ENCODE measurements at regions not wholly inside any gene's neighbourhood (a gene's known extent, or its start where the extent isn't known, plus 50 kb on each side); places are given as distances from the start of the nearest gene placed in this dataset.

GRCh38 chr6:74570044-74570443 lies 635.8 kb downstream of the COL12A1 start:
- TF ChIP-seq TAF1 (IDR thresholded peaks at IDR 0.05; ENCODE audit: borderline replicate concordance, insufficient read depth, low read length) (no peak), POLR2AphosphoS5 (IDR thresholded peaks at IDR 0.05; ENCODE audit: low read depth, low read length) (no peak), FOXP2 (optimal IDR thresholded peaks at IDR 0.05; ENCODE audit: borderline replicate concordance, extremely low read depth, extremely low read length, insufficient read depth) (no peak), REST (IDR thresholded peaks at IDR 0.05; ENCODE audit: insufficient read depth in 1 of 2, low read depth in 2 of 2, low read length in 2 of 2) (no peak), SIN3A (IDR thresholded peaks at IDR 0.05; ENCODE audit: borderline replicate concordance, insufficient read depth, low read length) (no peak)

DNA sequence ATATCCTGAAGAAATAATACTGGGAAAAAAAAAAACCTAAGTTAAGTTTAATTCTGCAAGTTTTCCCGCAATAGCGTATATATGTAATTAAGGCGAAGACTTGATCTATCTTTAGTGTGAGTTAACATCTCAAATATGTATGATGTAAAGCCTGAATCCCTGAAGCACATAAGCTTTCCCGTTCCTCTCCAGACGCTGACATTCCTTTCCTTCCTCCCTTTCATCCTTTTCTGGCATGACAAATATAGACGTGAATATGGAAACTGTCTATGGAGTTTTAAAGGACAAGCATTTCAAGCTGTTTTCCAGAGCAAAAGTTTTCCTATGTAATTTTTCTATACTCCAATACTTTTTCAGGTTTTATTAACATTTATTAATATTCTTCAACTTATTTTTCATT lies 637.0 kb downstream of the COL12A1 start:
- no peak for TF ChIP-seq POLR2AphosphoS5 (IDR thresholded peaks at IDR 0.05; ENCODE audit: low read depth, low read length)
- no peak for TF ChIP-seq REST (IDR thresholded peaks at IDR 0.05; ENCODE audit: insufficient read depth in 1 of 2, low read depth in 2 of 2, low read length in 2 of 2)
- TF ChIP-seq TAF1 (IDR thresholded peaks at IDR 0.05; ENCODE audit: borderline replicate concordance, insufficient read depth, low read length) = no peak
- no peak for TF ChIP-seq SIN3A (IDR thresholded peaks at IDR 0.05; ENCODE audit: borderline replicate concordance, insufficient read depth, low read length)
- TF ChIP-seq FOXP2 (optimal IDR thresholded peaks at IDR 0.05; ENCODE audit: borderline replicate concordance, extremely low read depth, extremely low read length, insufficient read depth) = no peak

DNA sequence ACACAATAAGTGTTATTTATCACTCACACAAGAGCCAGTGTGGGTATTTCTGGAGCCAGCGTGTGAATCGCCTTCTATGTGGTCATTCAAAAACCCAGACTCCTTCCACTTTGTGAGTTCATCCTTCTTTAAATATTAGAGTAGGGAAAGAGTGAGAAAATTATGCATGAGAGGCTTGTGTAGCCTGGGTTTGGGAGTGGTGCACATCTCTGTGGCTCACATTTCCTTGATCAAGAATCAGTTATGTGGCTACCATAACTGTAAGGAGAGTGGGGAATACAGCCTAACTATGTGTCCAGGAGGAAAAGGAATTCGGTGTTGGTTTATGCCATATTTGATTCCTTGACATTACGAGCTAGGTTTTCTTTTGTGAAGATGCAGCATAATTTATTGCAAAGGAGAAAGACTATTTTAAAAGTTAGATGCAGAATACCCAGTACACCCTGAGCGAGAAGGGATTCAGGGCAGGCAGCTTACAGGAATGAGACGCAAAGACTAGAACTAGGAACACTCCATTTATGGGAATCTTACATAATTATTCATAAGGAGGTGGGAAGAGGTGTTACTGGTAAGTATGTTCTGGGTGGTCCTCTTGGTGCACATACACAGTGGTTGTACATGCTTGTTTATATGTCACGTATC lies 638.5 kb downstream of the COL12A1 start:
- TF ChIP-seq SIN3A (IDR thresholded peaks at IDR 0.05; ENCODE audit: borderline replicate concordance, insufficient read depth, low read length) = no peak
- no peak for TF ChIP-seq FOXP2 (optimal IDR thresholded peaks at IDR 0.05; ENCODE audit: borderline replicate concordance, extremely low read depth, extremely low read length, insufficient read depth)
- no peak for TF ChIP-seq TAF1 (IDR thresholded peaks at IDR 0.05; ENCODE audit: borderline replicate concordance, insufficient read depth, low read length)
- no peak for TF ChIP-seq POLR2AphosphoS5 (IDR thresholded peaks at IDR 0.05; ENCODE audit: low read depth, low read length)
- TF ChIP-seq REST (IDR thresholded peaks at IDR 0.05; ENCODE audit: insufficient read depth in 1 of 2, low read depth in 2 of 2, low read length in 2 of 2) = no peak

DNA sequence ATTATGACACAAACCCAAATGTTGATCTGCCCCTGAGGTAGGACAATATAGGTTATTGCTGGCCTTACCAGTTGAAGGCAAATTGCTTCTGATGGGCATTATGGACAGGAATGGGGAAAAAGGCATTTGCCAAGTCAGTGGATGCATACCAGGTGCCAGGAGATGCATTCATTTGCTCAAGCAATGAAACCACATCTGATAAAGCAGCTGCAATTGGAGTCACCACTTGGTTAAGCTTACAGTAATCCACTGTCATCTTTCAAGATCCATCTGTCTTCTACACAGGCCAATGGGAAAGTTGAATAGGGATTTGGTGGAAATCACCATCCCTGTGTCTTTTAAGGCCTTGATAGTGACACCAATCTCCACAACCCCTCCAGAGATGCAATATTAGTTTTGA lies 648.6 kb downstream of the COL12A1 start:
- TF ChIP-seq FOXP2 (optimal IDR thresholded peaks at IDR 0.05; ENCODE audit: borderline replicate concordance, extremely low read depth, extremely low read length, insufficient read depth) (no peak), REST (IDR thresholded peaks at IDR 0.05; ENCODE audit: insufficient read depth in 1 of 2, low read depth in 2 of 2, low read length in 2 of 2) (no peak), TAF1 (IDR thresholded peaks at IDR 0.05; ENCODE audit: borderline replicate concordance, insufficient read depth, low read length) (no peak), SIN3A (IDR thresholded peaks at IDR 0.05; ENCODE audit: borderline replicate concordance, insufficient read depth, low read length) (no peak), POLR2AphosphoS5 (IDR thresholded peaks at IDR 0.05; ENCODE audit: low read depth, low read length) (no peak)

Data from PFSK-1 (cell line).